Upper lobe of left lung (tissue), 6 donors: ENCODE measurements at regions not wholly inside any gene's neighbourhood (a gene's known extent, or its start where the extent isn't known, plus 50 kb on each side); places are given as distances from the start of the nearest gene placed in this dataset.

ENCODE experiments used
- ATAC-seq, 2 donors: fragments of 200-7000 bp; cut with Tn5 transposase; one replicate each; pipeline ENCODE4 v1.9.1; 2022; ENCODE audit warnings: mild to moderate bottlenecking in 2 of 2, moderate library complexity in 2 of 2; ENCODE audit not compliant: low FRiP score in 2 of 2
- DNase-seq, 2 donors: peaks; one replicate each; pipeline ENCODE4 v3.0.0-alpha.2; 2019 to 2020
- H3K27ac ChIP-seq, 4 donors: fragments of 200-600 bp; sonication (generic); one replicate each; pipeline ENCODE4 v1.5.1; 2016 to 2019
- H3K27me3 ChIP-seq, 4 donors: fragments of 200-600 bp; sonication (generic); one replicate each; pipeline ENCODE4 v1.5.1; 2017 to 2019
- H3K36me3 ChIP-seq, 4 donors: fragments of 200-600 bp; sonication (generic); one replicate each; pipeline ENCODE4 v1.5.1; 2016 to 2019
- H3K4me1 ChIP-seq, 4 donors: fragments of 200-600 bp; sonication (generic); one replicate each; pipeline ENCODE4 v1.5.1; 2018 to 2019
- H3K4me3 ChIP-seq, 4 donors: fragments of 200-600 bp; sonication (generic); one replicate each; pipeline ENCODE4 v1.5.1; 2017 to 2019; ENCODE audit warnings: mild to moderate bottlenecking in 2 of 4, moderate library complexity in 1 of 4
- H3K9me3 ChIP-seq, 4 donors: fragments of 200-600 bp; sonication (generic); one replicate each; pipeline ENCODE4 v1.5.1; 2018 to 2019
- CTCF ChIP-seq, 6 experiments: fragments of 450-650 bp in 4 of 6; fragments of 200-600 bp in 2 of 6; sonication (generic) in 2 of 6; IDR thresholded peaks; one replicate each; pipeline ENCODE4 v1.5.1; 2016 to 2019; ENCODE audit warnings: antibody characterized with exemption in 6 of 6
- EP300 ChIP-seq, 4 donors: sonication (generic); formaldehyde crosslinking; IDR thresholded peaks; one replicate each; pipeline ENCODE4 v1.5.1; 2017; ENCODE audit warnings: antibody characterized with exemption in 4 of 4, control low read depth in 2 of 4
- POLR2A ChIP-seq, 4 donors: fragments of 450-650 bp; IDR thresholded peaks; one replicate each; pipeline ENCODE4 v1.5.1; 2016 to 2017; ENCODE audit warnings: antibody characterized with exemption in 4 of 4, mild to moderate bottlenecking in 2 of 4
- POLR2AphosphoS5 ChIP-seq, 2 donors: sonication (generic); formaldehyde crosslinking; IDR thresholded peaks; one replicate each; pipeline ENCODE4 v1.5.1; 2017; ENCODE audit warnings: antibody characterized with exemption in 2 of 2
- WGBS, 2 donors: methylation state at CpG; one replicate each; pipeline ENCODE4 v1.1.5; 2017 to 2018; 5-methylcytosine and 5-hydroxymethylcytosine counted together
- donor health status: DM: no; HTN: no; CAD: no; lungs with moderate emphysema.
- donor health status: DM: no; HTN: yes; CAD: no; lungs with severe emphysema.

- Histone ChIP-seq H3K9me3 (peaks cover 0 to 4% (median 0%) of the 10 kb centered on the region in 4 donors), H3K4me1 (no peaks in the 10 kb centered on the region), H3K27me3 (no peaks in the 10 kb centered on the region), H3K27ac (no peak overlapping the region), H3K36me3 (no peaks in the 10 kb centered on the region), H3K4me3 (no peak overlapping the region)
- 58 to 61% methylated on average over 7 of the region's 7 CpGs for WGBS, 2 donors
- ATAC-seq (no peak), DNase-seq (no peak)
- TF ChIP-seq POLR2AphosphoS5 (IDR thresholded peaks at IDR 0.05) (no peak), EP300 (IDR thresholded peaks at IDR 0.05) (no peak), POLR2A (IDR thresholded peaks at IDR 0.05) (no peak), CTCF (IDR thresholded peaks at IDR 0.05) (no peak)
Measured at GRCh38 chr3:68136411-68136810, 482.0 kb upstream of the SUCLG2 start.

- no peaks in the 10 kb centered on the region for H3K4me1 ChIP-seq
- no peaks in the 10 kb centered on the region for H3K27me3 ChIP-seq
- peaks cover 0 to 4% (median 0%) of the 10 kb centered on the region in 4 donors for H3K9me3 ChIP-seq
- WGBS, 2 donors: 17 to 28% methylated on average over 1 of the region's 1 CpG
- no peaks in the 10 kb centered on the region for H3K36me3 ChIP-seq
- no peak overlapping the region for H3K27ac ChIP-seq
- no peak for ATAC-seq
- TF ChIP-seq CTCF (IDR thresholded peaks at IDR 0.05): no peak
- no peak for TF ChIP-seq POLR2A (IDR thresholded peaks at IDR 0.05)
- TF ChIP-seq POLR2AphosphoS5 (IDR thresholded peaks at IDR 0.05): no peak
- no peak for TF ChIP-seq EP300 (IDR thresholded peaks at IDR 0.05)
- no peak for DNase-seq
- H3K4me3 ChIP-seq: no peak overlapping the region
Measured at GRCh38 chr3:68135067-68135466, 480.7 kb upstream of the SUCLG2 start.

- no peak for DNase-seq
- 63 to 66% methylated on average over 3 of the region's 3 CpGs for WGBS, 2 donors
- H3K4me1 ChIP-seq: no peaks in the 10 kb centered on the region
Measured at GRCh38 chr3:68129065-68129464, 474.7 kb upstream of the SUCLG2 start.

DNA sequence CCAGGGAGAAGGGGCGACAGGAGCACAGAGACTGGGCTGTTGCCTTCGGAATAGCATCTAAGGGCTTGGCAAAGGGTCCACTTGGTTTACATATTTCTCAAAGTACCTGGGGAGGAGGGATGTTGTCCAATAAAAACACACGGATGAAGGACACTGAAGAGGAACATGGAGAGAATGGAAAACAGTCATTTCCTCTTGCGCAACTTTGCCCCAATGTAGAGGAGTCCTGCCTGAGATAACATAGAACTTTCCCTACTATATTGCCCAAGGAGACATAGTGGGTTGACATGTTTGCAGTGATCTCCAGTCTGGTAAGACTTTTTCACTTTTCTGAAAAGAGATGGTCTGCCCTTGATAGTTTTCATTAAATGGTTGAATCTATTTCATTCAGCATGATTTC, 468.8 kb upstream of the SUCLG2 start:
- WGBS, 2 donors: 65 to 72% methylated on average over 4 of the region's 4 CpGs
- DNase-seq (no peak), ATAC-seq (no peak)
- Histone ChIP-seq H3K36me3 (no peaks in the 10 kb centered on the region), H3K9me3 (no peaks in the 10 kb centered on the region), H3K27ac (no peak overlapping the region), H3K4me3 (no peak overlapping the region), H3K27me3 (no peaks in the 10 kb centered on the region), H3K4me1 (no peaks in the 10 kb centered on the region)
- no peak for TF ChIP-seq POLR2AphosphoS5 (IDR thresholded peaks at IDR 0.05)
- no peak for TF ChIP-seq CTCF (IDR thresholded peaks at IDR 0.05)
- no peak for TF ChIP-seq POLR2A (IDR thresholded peaks at IDR 0.05)
- no peak for TF ChIP-seq EP300 (IDR thresholded peaks at IDR 0.05)

More at GRCh38 chr3:68129065-68129464, 474.7 kb upstream of the SUCLG2 start:
- peaks cover 0 to 4% (median 0%) of the 10 kb centered on the region in 4 donors for H3K9me3 ChIP-seq
- no peak for TF ChIP-seq POLR2AphosphoS5 (IDR thresholded peaks at IDR 0.05)
- no peak for TF ChIP-seq POLR2A (IDR thresholded peaks at IDR 0.05)
- TF ChIP-seq CTCF (IDR thresholded peaks at IDR 0.05): no peak
- no peak for TF ChIP-seq EP300 (IDR thresholded peaks at IDR 0.05)
- H3K36me3 ChIP-seq: no peaks in the 10 kb centered on the region
- H3K27me3 ChIP-seq: no peaks in the 10 kb centered on the region
- no peak for ATAC-seq
- no peak overlapping the region for H3K27ac ChIP-seq
- no peak overlapping the region for H3K4me3 ChIP-seq

DNA sequence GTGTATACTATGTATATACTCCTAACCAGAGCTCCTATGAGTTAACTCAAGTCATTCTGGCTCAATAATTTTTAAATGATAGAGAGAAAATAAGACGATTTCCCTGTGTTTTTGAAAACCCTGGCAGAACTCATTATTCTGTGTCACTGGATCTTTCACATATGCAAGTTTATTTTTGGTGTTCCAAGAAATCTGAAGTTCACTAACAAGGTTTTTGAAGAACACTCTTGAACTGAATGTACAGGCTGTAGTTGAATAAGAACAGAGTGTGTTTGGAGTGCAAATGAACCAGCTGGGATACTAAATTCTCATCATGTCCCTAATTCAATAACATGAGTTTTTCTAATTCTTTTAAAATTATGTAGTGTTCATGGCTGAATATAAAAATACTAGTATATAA, 466.9 kb upstream of the SUCLG2 start:
- ATAC-seq: no peak
- no peak for DNase-seq
- 37 to 42% methylated on average over 1 of the region's 1 CpG for WGBS, 2 donors
- no peaks in the 10 kb centered on the region for H3K4me1 ChIP-seq
- H3K9me3 ChIP-seq: no peaks in the 10 kb centered on the region
- no peaks in the 10 kb centered on the region for H3K27me3 ChIP-seq
- no peaks in the 10 kb centered on the region for H3K36me3 ChIP-seq
- no peak overlapping the region for H3K27ac ChIP-seq
- H3K4me3 ChIP-seq: no peak overlapping the region
- TF ChIP-seq EP300 (IDR thresholded peaks at IDR 0.05) (no peak), POLR2A (IDR thresholded peaks at IDR 0.05) (no peak), POLR2AphosphoS5 (IDR thresholded peaks at IDR 0.05) (no peak), CTCF (IDR thresholded peaks at IDR 0.05) (no peak)
